Left hindlimb (tissue), 1 donor: ENCODE measurements at regions not wholly inside any gene's neighbourhood (a gene's known extent, or its start where the extent isn't known, plus 50 kb on each side); places are given as distances from the start of the nearest gene placed in this dataset.
"Not testable (repeated sequence)": the region's sequence is repeated elsewhere in the genome, so short reads cannot be mapped to it uniquely, and the experiment has no call there.

Experiments
- DNase-seq: peaks from one replicate; pipeline ENCODE4 v3.0.0-alpha.2; 2018

- DNase-seq, result no peak
Measured at GRCh38 chr1:213324859-213325258, 273.8 kb downstream of the RPS6KC1 start.

- no peak for DNase-seq
Measured at GRCh38 chr1:213325482-213325881, 274.4 kb downstream of the RPS6KC1 start.

- no peak for DNase-seq
Measured at GRCh38 chr1:213326281-213327016, 275.4 kb downstream of the RPS6KC1 start.

- DNase-seq, result peak; percentile 50
Measured at GRCh38 chr1:213327017-213327667, 276.1 kb downstream of the RPS6KC1 start.

GRCh38 chr1:213329406-213330008 is 278.5 kb downstream of the RPS6KC1 start:
- DNase-seq, result no peak

GRCh38 chr1:213330281-213330680 is 279.2 kb downstream of the RPS6KC1 start:
- DNase-seq, result no peak

GRCh38 chr1:213331631-213332175 is 280.7 kb downstream of the RPS6KC1 start:
- no peak for DNase-seq

- DNase-seq, result no peak
Measured at GRCh38 chr1:213332491-213332890, 281.4 kb downstream of the RPS6KC1 start.

- DNase-seq, result no peak
Measured at GRCh38 chr1:213333121-213333520, 282.1 kb downstream of the RPS6KC1 start.

GRCh38 chr1:213335084-213335483 is 284.0 kb downstream of the RPS6KC1 start:
- no peak for DNase-seq

- DNase-seq, result no peak
Measured at GRCh38 chr1:213337025-213337678, 286.1 kb downstream of the RPS6KC1 start.

GRCh38 chr1:213340593-213340992 is 289.6 kb downstream of the RPS6KC1 start:
- DNase-seq, result no peak

- no peak for DNase-seq
Measured at GRCh38 chr1:213345621-213346020, 294.6 kb downstream of the RPS6KC1 start.

- no peak for DNase-seq
Measured at GRCh38 chr1:213357403-213357802, 306.4 kb downstream of the RPS6KC1 start.

- DNase-seq, result not testable (repeated sequence)
Measured at GRCh38 chr1:213358368-213358767, 307.3 kb downstream of the RPS6KC1 start.

GRCh38 chr1:213362598-213362997 is 311.6 kb downstream of the RPS6KC1 start:
- no peak for DNase-seq

- DNase-seq, result no peak
Measured at GRCh38 chr1:213366141-213366831, 315.2 kb downstream of the RPS6KC1 start.

GRCh38 chr1:213369465-213369864 is 318.4 kb downstream of the RPS6KC1 start:
- DNase-seq, result no peak

- no peak for DNase-seq
Measured at GRCh38 chr1:213370523-213370922, 319.5 kb downstream of the RPS6KC1 start.

- no peak for DNase-seq
Measured at GRCh38 chr1:213371525-213371846, 320.4 kb downstream of the RPS6KC1 start.

- no peak for DNase-seq
Measured at GRCh38 chr1:213371847-213372619, 321.0 kb downstream of the RPS6KC1 start.

- DNase-seq, result peak; percentile 74
Measured at GRCh38 chr1:213374369-213374768, 323.3 kb downstream of the RPS6KC1 start.
